ENCODE measurements at regions not wholly inside any gene's neighbourhood (a gene's known extent, or its start where the extent isn't known, plus 50 kb on each side); places are given as distances from the start of the nearest gene placed in this dataset.

DNA sequence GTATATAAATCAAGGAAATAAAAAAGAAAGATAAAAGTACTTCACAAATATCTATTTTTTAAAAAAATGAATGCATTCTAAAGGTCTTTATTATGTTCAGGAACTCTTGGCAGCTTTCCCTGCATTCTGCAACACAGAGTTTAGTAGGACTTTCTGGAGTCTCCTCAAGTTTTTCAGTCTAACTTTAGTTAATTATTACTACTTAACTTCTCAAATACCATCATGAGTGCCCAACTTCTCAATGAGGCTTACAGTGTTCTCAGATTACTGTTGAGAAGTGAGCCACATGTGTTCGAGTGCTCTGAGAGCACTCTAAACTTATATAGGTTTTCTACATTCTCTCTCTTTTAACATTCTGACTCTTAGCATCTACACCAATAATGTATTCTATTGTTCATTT is 1852.9 kb upstream of the PCDH10 start:
- no peak for TF ChIP-seq POLR2A (IDR thresholded peaks at IDR 0.05)
- TF ChIP-seq, protein P1, sequence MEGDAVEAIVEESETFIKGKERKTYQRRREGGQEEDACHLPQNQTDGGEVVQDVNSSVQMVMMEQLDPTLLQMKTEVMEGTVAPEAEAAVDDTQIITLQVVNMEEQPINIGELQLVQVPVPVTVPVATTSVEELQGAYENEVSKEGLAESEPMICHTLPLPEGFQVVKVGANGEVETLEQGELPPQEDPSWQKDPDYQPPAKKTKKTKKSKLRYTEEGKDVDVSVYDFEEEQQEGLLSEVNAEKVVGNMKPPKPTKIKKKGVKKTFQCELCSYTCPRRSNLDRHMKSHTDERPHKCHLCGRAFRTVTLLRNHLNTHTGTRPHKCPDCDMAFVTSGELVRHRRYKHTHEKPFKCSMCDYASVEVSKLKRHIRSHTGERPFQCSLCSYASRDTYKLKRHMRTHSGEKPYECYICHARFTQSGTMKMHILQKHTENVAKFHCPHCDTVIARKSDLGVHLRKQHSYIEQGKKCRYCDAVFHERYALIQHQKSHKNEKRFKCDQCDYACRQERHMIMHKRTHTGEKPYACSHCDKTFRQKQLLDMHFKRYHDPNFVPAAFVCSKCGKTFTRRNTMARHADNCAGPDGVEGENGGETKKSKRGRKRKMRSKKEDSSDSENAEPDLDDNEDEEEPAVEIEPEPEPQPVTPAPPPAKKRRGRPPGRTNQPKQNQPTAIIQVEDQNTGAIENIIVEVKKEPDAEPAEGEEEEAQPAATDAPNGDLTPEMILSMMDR (IDR thresholded peaks at IDR 0.05) = no peak
